ENCODE measurements at regions not wholly inside any gene's neighbourhood (a gene's known extent, or its start where the extent isn't known, plus 50 kb on each side); places are given as distances from the start of the nearest gene placed in this dataset.

DNA sequence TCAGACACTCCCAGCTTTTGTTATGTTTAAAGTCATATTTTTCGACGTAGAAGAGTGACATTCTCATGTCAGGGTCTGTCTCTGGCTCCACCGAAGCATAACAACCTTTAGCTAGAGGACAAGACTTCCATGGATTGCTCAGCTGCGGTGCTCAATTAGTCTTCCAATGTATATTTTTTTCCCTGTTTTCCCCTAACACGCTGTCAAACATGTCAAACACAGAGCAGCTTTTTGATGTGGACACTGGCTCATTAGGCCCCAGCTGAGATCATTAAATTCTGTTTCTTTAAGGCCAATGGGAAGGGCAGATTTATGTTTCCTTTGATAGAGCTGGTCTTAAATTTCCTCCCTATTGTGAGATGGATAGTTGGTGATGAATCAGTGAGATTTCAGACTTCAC, 525.4 kb downstream of the PIK3C3 start:
- Histone ChIP-seq H3K27ac (no peak overlapping the region), H3K36me3 (no peaks in the 10 kb centered on the region), H3K4me1 (no peaks in the 10 kb centered on the region), H3K9ac (ENCODE audit: low read depth in 2 of 2, low read length in 2 of 2) (no peak overlapping the region), H3K4me3 (no peak overlapping the region), H3K27me3 (no peaks in the 10 kb centered on the region), H3K9me3 (no peaks in the 10 kb centered on the region)
- intact Hi-C loops (cut with DNase I): no loop called here
- TF ChIP-seq, protein P1, sequence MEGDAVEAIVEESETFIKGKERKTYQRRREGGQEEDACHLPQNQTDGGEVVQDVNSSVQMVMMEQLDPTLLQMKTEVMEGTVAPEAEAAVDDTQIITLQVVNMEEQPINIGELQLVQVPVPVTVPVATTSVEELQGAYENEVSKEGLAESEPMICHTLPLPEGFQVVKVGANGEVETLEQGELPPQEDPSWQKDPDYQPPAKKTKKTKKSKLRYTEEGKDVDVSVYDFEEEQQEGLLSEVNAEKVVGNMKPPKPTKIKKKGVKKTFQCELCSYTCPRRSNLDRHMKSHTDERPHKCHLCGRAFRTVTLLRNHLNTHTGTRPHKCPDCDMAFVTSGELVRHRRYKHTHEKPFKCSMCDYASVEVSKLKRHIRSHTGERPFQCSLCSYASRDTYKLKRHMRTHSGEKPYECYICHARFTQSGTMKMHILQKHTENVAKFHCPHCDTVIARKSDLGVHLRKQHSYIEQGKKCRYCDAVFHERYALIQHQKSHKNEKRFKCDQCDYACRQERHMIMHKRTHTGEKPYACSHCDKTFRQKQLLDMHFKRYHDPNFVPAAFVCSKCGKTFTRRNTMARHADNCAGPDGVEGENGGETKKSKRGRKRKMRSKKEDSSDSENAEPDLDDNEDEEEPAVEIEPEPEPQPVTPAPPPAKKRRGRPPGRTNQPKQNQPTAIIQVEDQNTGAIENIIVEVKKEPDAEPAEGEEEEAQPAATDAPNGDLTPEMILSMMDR (IDR thresholded peaks at IDR 0.05): no peak
- no peak for DNase-seq

DNA sequence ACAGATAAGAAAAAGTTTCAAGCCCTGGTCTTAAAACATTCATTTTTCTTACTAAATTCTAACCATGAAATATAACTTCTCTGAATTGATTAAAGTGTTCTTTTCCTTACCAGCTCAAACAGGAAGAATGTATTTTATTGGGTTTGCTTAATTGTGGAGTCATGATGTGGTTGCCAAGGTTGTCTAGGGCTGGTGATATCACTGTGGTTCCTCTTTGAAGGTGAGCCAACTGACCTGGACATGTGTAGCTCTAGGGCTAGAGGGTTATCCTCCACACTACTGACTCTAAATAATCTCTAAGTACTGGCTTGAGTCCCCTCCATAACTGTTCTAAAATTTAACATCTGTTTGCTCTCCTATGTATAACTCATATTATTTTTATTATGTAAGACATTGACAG, 529.6 kb downstream of the PIK3C3 start:
- Histone ChIP-seq H3K36me3 (no peaks in the 10 kb centered on the region), H3K9ac (ENCODE audit: low read depth in 2 of 2, low read length in 2 of 2) (no peak overlapping the region), H3K27me3 (no peaks in the 10 kb centered on the region), H3K9me3 (no peaks in the 10 kb centered on the region), H3K4me1 (no peaks in the 10 kb centered on the region), H3K4me3 (no peak overlapping the region), H3K27ac (no peak overlapping the region)
- intact Hi-C loops (cut with DNase I): no loop called here
- no peak for DNase-seq
- TF ChIP-seq, protein P1 (IDR thresholded peaks at IDR 0.05): no peak

- Histone ChIP-seq H3K4me3 (no peak overlapping the region), H3K9ac (ENCODE audit: low read depth in 2 of 2, low read length in 2 of 2) (no peak overlapping the region), H3K27me3 (no peaks in the 10 kb centered on the region), H3K4me1 (no peaks in the 10 kb centered on the region), H3K27ac (no peak overlapping the region), H3K9me3 (no peaks in the 10 kb centered on the region), H3K36me3 (no peaks in the 10 kb centered on the region)
- DNase-seq: no peak
- TF ChIP-seq, protein P1 (IDR thresholded peaks at IDR 0.05): no peak
- intact Hi-C loops (cut with DNase I): no loop called here
These were observed 531.2 kb downstream of the PIK3C3 start for GRCh38 chr18:42486271-42486670.

- DNase-seq: no peak
- Histone ChIP-seq H3K9ac (ENCODE audit: low read depth in 2 of 2, low read length in 2 of 2) (no peak overlapping the region), H3K27ac (no peak overlapping the region), H3K4me1 (no peaks in the 10 kb centered on the region), H3K9me3 (no peaks in the 10 kb centered on the region), H3K36me3 (no peaks in the 10 kb centered on the region), H3K4me3 (no peak overlapping the region), H3K27me3 (no peaks in the 10 kb centered on the region)
- intact Hi-C loops (cut with DNase I): no loop called here
- TF ChIP-seq, protein P1 (IDR thresholded peaks at IDR 0.05): no peak
These were observed 553.8 kb downstream of the PIK3C3 start for GRCh38 chr18:42508683-42509296.

DNA sequence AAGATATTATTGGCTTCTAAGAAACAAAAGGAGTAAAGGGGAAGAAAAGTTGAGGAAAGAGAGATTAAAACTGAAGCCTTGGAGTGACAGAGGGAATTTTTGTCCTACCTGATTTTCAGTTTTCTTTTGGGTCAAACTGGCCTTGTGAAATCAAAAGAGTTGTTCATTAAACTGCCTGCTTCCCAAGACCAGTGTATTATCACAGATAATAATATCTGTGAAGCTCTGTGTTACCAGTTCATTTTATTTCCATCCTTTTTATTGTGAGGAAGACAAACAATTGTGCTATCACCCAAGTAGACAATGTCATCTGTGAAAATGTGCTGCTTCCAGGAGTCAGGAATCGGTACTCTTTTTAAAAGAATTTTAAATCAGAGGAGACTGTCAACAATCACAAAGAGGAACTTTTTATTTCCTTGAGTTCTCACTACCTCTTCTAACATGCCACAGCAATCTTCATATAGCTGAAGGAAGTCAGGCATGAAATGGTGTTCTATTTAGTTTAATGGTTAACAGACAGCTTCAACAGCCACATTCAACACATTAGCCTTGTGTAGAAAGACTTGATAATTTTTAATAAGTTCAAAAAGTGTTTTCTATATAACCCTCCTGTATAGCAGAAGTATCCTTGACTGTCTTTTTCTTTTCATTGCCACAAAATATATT, 554.8 kb downstream of the PIK3C3 start:
- TF ChIP-seq, protein P1 (IDR thresholded peaks at IDR 0.05): no peak

More for the DNA sequence above, 554.8 kb downstream of the PIK3C3 start:
- Histone ChIP-seq H3K4me1 (no peaks in the 10 kb centered on the region), H3K27ac (no peak overlapping the region), H3K9ac (ENCODE audit: low read depth in 2 of 2, low read length in 2 of 2) (no peak overlapping the region), H3K27me3 (no peaks in the 10 kb centered on the region), H3K9me3 (no peaks in the 10 kb centered on the region), H3K4me3 (no peak overlapping the region), H3K36me3 (no peaks in the 10 kb centered on the region)
- DNase-seq: no peak
- intact Hi-C loops (cut with DNase I): no loop called here
